ENCODE measurements at regions not wholly inside any gene's neighbourhood (a gene's known extent, or its start where the extent isn't known, plus 50 kb on each side); places are given as distances from the start of the nearest gene placed in this dataset.

GRCh38 chr1:218646288-218646687 lies 301.2 kb downstream of the TGFB2 start:
- ATAC-seq (no peak), FAIRE-seq (no peak), DNase-seq (ENCODE audit: low read depth, low spot score) (no peak)
- Histone ChIP-seq H4K20me1 (ENCODE audit: control insufficient read depth, insufficient read depth) (no peaks in the 10 kb centered on the region), H3K36me3 (ENCODE audit: control insufficient read depth in 2 of 2, insufficient read depth in 2 of 2, low read length in 1 of 2) (no peaks in the 10 kb centered on the region), H2AFZ (ENCODE audit: control insufficient read depth, low read depth, low read length) (no peak overlapping the region), H3K27ac (ENCODE audit: control insufficient read depth, insufficient read depth) (no peak overlapping the region), H3K9ac (ENCODE audit: control insufficient read depth, insufficient read depth, low read length) (no peak overlapping the region), H3K27me3 (replicated peaks in 1 of 2; ENCODE audit: control insufficient read depth in 2 of 2, insufficient read depth in 2 of 2, low read length in 1 of 2) (peaks cover 0 to 3% of the 10 kb centered on the region in 2 experiments; a peak in 2 of 4 replicates), H3K4me2 (ENCODE audit: control insufficient read depth, insufficient read depth) (no peak overlapping the region), H3K4me1 (ENCODE audit: control insufficient read depth, insufficient read depth, low read length) (no peaks in the 10 kb centered on the region), H3K4me3 (no peak overlapping the region), H3K79me2 (ENCODE audit: control insufficient read depth, insufficient read depth, low read length) (no peaks in the 10 kb centered on the region), H3K9me3 (replicated peaks; ENCODE audit: control insufficient read depth, insufficient read depth, low read length) (no peaks in the 10 kb centered on the region)
- intact Hi-C loops (cut with micrococcal nuclease; ENCODE audit: unreplicated experiment) (no loop called here), in situ Hi-C loops (cut with MboI) (no loop called here)
- SMC1A ChIA-PET (ENCODE audit: uncharacterized antibody, unreplicated experiment), result interaction anchor here (1.0 kb wide), 1 partner anchor 12 kb away, joined by 3 read pairs; no protein-coding TSS in a partner anchor
- CTCF ChIA-PET, result no interaction called here
- RAD21 ChIA-PET (ENCODE audit: unreplicated experiment), result no interaction called here
- POLR2A ChIA-PET, result no interaction called here
- no TSS peak for BruUV-seq (replicated peaks)
- WGBS (ENCODE audit: insufficient coverage, insufficient replicate concordance, low lambda C conversion rate, missing lambda C conversion rate), result 15% methylated on average over 4 of the region's 4 CpGs
- TF ChIP-seq CHD4 (IDR thresholded peaks at IDR 0.05) (no peak), CEBPZ (IDR thresholded peaks at IDR 0.05; ENCODE audit: low read depth, low read length) (no peak), MYC (IDR thresholded peaks at IDR 0.05; ENCODE audit: insufficient read depth, insufficient read length, insufficient replicate concordance, low read length, severe bottlenecking) (no peak), STAT1 (conservative IDR thresholded peaks at IDR 0.05) (no peak), IRF3 (IDR thresholded peaks at IDR 0.05) (no peak), BACH1 (IDR thresholded peaks at IDR 0.05; ENCODE audit: borderline replicate concordance) (no peak), SPI1 (IDR thresholded peaks at IDR 0.05; ENCODE audit: borderline replicate concordance, insufficient read depth, low read depth, low read length) (no peak), BCLAF1 (IDR thresholded peaks at IDR 0.05) (no peak), ZNF217 (IDR thresholded peaks at IDR 0.05) (no peak), TAF1 (IDR thresholded peaks at IDR 0.05; ENCODE audit: borderline replicate concordance, low read depth, low read length) (no peak), STAT3 (IDR thresholded peaks at IDR 0.05; ENCODE audit: low read depth, low read length) (no peak), SIN3A (IDR thresholded peaks at IDR 0.05; ENCODE audit: low read depth, low read length) (no peak), TARDBP (IDR thresholded peaks at IDR 0.05; ENCODE audit: borderline replicate concordance) (no peak), ZBTB4 (CRISPR knock-in tag; IDR thresholded peaks at IDR 0.05) (no peak), NFIC (IDR thresholded peaks at IDR 0.05; ENCODE audit: low read depth, low read length) (no peak)

Data from GM12878 (cell line).